MM.1S (cell line): ENCODE measurements at regions not wholly inside any gene's neighbourhood (a gene's known extent, or its start where the extent isn't known, plus 50 kb on each side); places are given as distances from the start of the nearest gene placed in this dataset.

Source experiments
- DNase-seq: peaks from one replicate; pipeline ENCODE4 v3.0.0-alpha.2; 2015
- H2AFZ ChIP-seq: fragments of 300-600 bp; sonication (generic); 2 replicates; pipeline ENCODE4 v1.6.0; 2016; ENCODE audit warnings: antibody characterized with exemption, low read length
- H3F3A ChIP-seq: fragments of 300-600 bp; sonication (generic); 2 replicates; pipeline ENCODE4 v1.6.1; 2016; ENCODE audit warnings: mild to moderate bottlenecking, antibody characterized with exemption, low read length, moderate library complexity, mixed read lengths; ENCODE audit not compliant: insufficient read depth
- H3K27ac ChIP-seq: fragments of 300-600 bp; sonication (generic); 2 replicates; pipeline ENCODE4 v1.5.1; 2016; ENCODE audit warnings: mild to moderate bottlenecking, low read length
- H3K27me3 ChIP-seq: fragments of 300-600 bp; sonication (generic); replicated peaks from 2 replicates; pipeline ENCODE4 v1.6.0; 2016; ENCODE audit warnings: low read length; ENCODE audit not compliant: insufficient read depth
- H3K36me3 ChIP-seq: fragments of 300-600 bp; sonication (generic); replicated peaks from 2 replicates; pipeline ENCODE4 v1.6.1; 2016; ENCODE audit warnings: mild to moderate bottlenecking, low read length, mixed read lengths; ENCODE audit not compliant: insufficient read depth
- H3K4me1 ChIP-seq: fragments of 300-600 bp; sonication (generic); 2 replicates; pipeline ENCODE4 v1.6.1; 2016; ENCODE audit warnings: low read length, mixed read lengths
- H3K4me2 ChIP-seq: fragments of 300-600 bp; sonication (generic); 2 replicates; pipeline ENCODE4 v1.6.0; 2016; ENCODE audit warnings: low read depth, low read length
- H3K4me3 ChIP-seq: fragments of 300-600 bp; sonication (generic); 2 replicates; pipeline ENCODE4 v1.5.1; 2016; ENCODE audit warnings: low read length, mixed read lengths
- H3K79me2 ChIP-seq: fragments of 300-600 bp; sonication (generic); 2 replicates; pipeline ENCODE4 v1.6.1; 2016; ENCODE audit warnings: mixed run types, low read length, mixed read lengths
- H3K9ac ChIP-seq: fragments of 300-600 bp; sonication (generic); 2 replicates; pipeline ENCODE4 v1.6.1; 2016; ENCODE audit warnings: low read length, mixed read lengths
- H3K9me2 ChIP-seq: fragments of 300-600 bp; sonication (generic); replicated peaks from 2 replicates; pipeline ENCODE4 v1.6.1; 2016; ENCODE audit warnings: mild to moderate bottlenecking, low read length, mixed read lengths; ENCODE audit not compliant: insufficient read depth
- H3K9me3 ChIP-seq: fragments of 300-600 bp; sonication (generic); replicated peaks from 2 replicates; pipeline ENCODE4 v1.6.1; 2016; ENCODE audit warnings: mild to moderate bottlenecking, low read length, mixed read lengths; ENCODE audit not compliant: insufficient read depth
- H4K20me1 ChIP-seq: fragments of 300-600 bp; sonication (generic); 2 replicates; pipeline ENCODE4 v1.6.1; 2016; ENCODE audit warnings: mild to moderate bottlenecking, low read length, moderate library complexity, mixed read lengths; ENCODE audit not compliant: insufficient read depth
- EZH2 ChIP-seq: fragments of 300-600 bp; sonication (generic); optimal IDR thresholded peaks from 2 replicates; pipeline ENCODE3; 2017; ENCODE audit warnings: low read depth, mild to moderate bottlenecking, antibody characterized with exemption, low read length, mixed read lengths
- EZH2phosphoT487 ChIP-seq: fragments of 300-600 bp; sonication (generic); IDR thresholded peaks from 2 replicates; pipeline ENCODE4 v1.6.1; 2018; ENCODE audit warnings: antibody characterized with exemption, low read length
- TF ChIP-seq, protein P1 (sequence below): fragments of 300-600 bp; sonication (generic); IDR thresholded peaks from 2 replicates; pipeline ENCODE4 v1.5.1; 2016; ENCODE audit warnings: antibody characterized with exemption, low read length, mixed read lengths

DNA sequence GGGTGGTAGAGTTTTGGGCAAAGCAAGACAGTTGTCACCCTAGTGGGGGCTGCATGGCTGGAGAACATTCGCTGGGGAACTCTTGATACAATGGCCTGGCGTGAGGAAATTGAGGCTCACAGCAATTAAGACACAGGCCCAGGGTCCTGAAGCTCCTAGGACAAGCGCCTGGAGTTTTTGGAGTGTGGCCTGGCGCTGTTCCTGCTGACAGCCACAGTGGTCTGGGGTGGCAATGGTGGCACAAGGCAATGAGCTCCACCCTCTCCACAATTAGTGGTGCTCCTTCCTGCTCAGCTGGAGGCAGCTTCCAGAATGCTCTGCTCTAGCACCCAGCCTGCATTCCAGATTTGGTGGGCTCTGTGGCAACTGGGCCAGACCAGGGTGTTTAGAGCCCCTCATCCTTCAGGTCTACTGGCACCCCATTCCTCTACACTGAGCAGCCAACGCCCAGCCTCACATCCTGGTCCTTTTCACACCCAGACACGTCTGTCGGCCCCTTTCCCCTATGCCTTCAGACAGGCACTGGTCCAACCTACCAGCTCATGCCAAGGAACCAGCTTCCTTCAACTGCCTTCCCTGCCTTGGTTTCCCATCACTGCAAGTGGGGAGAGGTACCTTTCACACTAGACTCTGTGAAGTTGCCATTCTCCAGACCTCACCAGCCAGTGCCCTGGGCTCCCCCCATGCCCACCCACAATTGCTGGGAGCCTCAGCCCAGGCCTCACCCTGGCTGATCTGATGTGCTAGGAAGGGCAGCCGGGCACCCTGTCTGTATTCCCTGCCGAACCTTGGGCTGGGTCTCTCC lies 138.1 kb upstream of the COL5A1 start:
- no peaks in the 10 kb centered on the region for H3K9me2 ChIP-seq
- no peaks in the 10 kb centered on the region for H3F3A ChIP-seq
- no peaks in the 10 kb centered on the region for H3K36me3 ChIP-seq
- H3K9ac ChIP-seq, result no peak overlapping the region
- no peaks in the 10 kb centered on the region for H4K20me1 ChIP-seq
- no peak overlapping the region for H2AFZ ChIP-seq
- H3K27me3 ChIP-seq, result peaks cover 73% of the 10 kb centered on the region
- TF ChIP-seq, protein P1, sequence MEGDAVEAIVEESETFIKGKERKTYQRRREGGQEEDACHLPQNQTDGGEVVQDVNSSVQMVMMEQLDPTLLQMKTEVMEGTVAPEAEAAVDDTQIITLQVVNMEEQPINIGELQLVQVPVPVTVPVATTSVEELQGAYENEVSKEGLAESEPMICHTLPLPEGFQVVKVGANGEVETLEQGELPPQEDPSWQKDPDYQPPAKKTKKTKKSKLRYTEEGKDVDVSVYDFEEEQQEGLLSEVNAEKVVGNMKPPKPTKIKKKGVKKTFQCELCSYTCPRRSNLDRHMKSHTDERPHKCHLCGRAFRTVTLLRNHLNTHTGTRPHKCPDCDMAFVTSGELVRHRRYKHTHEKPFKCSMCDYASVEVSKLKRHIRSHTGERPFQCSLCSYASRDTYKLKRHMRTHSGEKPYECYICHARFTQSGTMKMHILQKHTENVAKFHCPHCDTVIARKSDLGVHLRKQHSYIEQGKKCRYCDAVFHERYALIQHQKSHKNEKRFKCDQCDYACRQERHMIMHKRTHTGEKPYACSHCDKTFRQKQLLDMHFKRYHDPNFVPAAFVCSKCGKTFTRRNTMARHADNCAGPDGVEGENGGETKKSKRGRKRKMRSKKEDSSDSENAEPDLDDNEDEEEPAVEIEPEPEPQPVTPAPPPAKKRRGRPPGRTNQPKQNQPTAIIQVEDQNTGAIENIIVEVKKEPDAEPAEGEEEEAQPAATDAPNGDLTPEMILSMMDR, result no peak
- TF ChIP-seq EZH2phosphoT487 (no peak), EZH2 (no peak)
- DNase-seq, result no peak
- no peak overlapping the region for H3K4me3 ChIP-seq
- no peaks in the 10 kb centered on the region for H3K9me3 ChIP-seq
- no peaks in the 10 kb centered on the region for H3K4me1 ChIP-seq
- H3K79me2 ChIP-seq, result no peaks in the 10 kb centered on the region
- H3K27ac ChIP-seq, result no peak overlapping the region
- no peak overlapping the region for H3K4me2 ChIP-seq

DNA sequence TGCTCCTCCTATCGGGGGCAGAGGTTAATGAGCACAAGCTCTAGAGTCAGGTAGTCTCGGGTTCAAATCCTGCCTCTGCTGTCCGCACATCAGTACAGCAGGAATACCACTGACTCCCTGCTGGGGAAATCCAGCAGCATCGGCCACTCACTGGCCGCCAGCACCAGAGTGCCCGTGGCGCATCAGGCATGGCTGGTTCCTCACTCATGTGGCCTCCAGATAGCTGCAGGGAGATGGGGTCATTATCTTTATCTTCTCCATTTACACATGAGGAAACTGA lies 137.6 kb upstream of the COL5A1 start:
- no peaks in the 10 kb centered on the region for H3F3A ChIP-seq
- TF ChIP-seq EZH2phosphoT487 (no peak), EZH2 (no peak)
- TF ChIP-seq, protein P1, result no peak
- H2AFZ ChIP-seq, result no peak overlapping the region

DNA sequence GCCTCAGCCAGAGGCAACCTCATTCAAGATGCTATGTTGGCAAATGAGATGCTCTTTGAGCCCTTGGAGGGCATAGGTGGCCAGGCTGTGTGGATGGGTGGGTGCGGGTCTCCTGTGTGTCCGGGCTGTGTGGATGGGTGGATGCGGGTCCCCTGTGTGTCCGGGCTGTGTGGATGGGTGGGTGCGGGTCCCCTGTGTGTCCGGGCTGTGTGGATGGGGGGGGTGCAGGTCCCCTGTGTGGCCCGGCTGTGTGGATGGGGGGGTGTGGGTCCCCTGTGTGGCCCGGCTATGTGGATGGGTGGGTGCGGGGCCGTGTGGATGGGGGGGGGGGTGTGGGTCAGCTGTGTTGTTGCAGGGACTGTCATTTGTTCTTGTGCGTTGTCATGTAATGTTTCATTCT lies 136.6 kb upstream of the COL5A1 start:
- Histone ChIP-seq H3K79me2 (no peaks in the 10 kb centered on the region), H3F3A (no peaks in the 10 kb centered on the region), H3K9ac (no peak overlapping the region), H3K27me3 (peaks cover 74% of the 10 kb centered on the region), H3K4me2 (no peak overlapping the region), H3K9me2 (no peaks in the 10 kb centered on the region), H3K36me3 (no peaks in the 10 kb centered on the region), H3K27ac (no peak overlapping the region), H2AFZ (no peak overlapping the region), H3K4me1 (no peaks in the 10 kb centered on the region), H3K4me3 (no peak overlapping the region), H4K20me1 (no peaks in the 10 kb centered on the region), H3K9me3 (no peaks in the 10 kb centered on the region)
- TF ChIP-seq, protein P1, result no peak
- no peak for TF ChIP-seq EZH2
- TF ChIP-seq EZH2phosphoT487, result no peak
- DNase-seq, result no peak

More for the DNA sequence above, 137.6 kb upstream of the COL5A1 start:
- Histone ChIP-seq H3K79me2 (no peaks in the 10 kb centered on the region), H3K9me2 (no peaks in the 10 kb centered on the region), H3K9me3 (no peaks in the 10 kb centered on the region), H3K27ac (no peak overlapping the region), H3K9ac (no peak overlapping the region), H3K4me2 (no peak overlapping the region), H3K4me1 (no peaks in the 10 kb centered on the region), H3K27me3 (peaks cover 73% of the 10 kb centered on the region), H4K20me1 (no peaks in the 10 kb centered on the region), H3K36me3 (no peaks in the 10 kb centered on the region), H3K4me3 (no peak overlapping the region)
- DNase-seq, result no peak
